GM19193 (cell line): ENCODE measurements at regions not wholly inside any gene's neighbourhood (a gene's known extent, or its start where the extent isn't known, plus 50 kb on each side); places are given as distances from the start of the nearest gene placed in this dataset.

Experiments used
- POLR2A ChIP-seq: IDR thresholded peaks from 4 replicates; pipeline ENCODE4 v1.6.1; 2011; ENCODE audit not compliant: insufficient read depth, insufficient read length; ENCODE audit errors: extremely low read depth

- TF ChIP-seq POLR2A, result no peak
These were observed 141.3 kb upstream of the PROK2 start for GRCh38 chr3:71926262-71926600.

DNA sequence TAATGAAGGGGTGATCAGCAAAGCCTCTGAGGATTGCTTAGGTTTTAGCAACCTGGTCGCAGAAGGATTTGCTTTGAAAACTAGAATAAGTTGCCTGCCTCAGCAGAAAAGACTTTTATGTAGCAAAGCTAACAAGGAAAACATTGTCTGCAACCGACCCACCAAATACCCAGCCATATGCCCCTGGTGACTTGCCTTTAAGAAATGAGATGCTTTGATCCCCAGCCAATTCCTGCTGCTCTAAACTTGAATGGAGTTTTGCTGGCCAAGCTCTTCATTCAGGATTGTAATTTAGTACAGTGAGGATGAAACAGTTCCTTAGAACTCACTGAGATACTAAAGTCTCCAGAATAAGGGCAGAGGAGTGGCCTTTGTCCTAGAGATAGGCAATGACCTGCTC lies 139.8 kb upstream of the PROK2 start:
- no peak for TF ChIP-seq POLR2A

GRCh38 chr3:71921036-71921435 lies 136.1 kb upstream of the PROK2 start:
- TF ChIP-seq POLR2A, result no peak

DNA sequence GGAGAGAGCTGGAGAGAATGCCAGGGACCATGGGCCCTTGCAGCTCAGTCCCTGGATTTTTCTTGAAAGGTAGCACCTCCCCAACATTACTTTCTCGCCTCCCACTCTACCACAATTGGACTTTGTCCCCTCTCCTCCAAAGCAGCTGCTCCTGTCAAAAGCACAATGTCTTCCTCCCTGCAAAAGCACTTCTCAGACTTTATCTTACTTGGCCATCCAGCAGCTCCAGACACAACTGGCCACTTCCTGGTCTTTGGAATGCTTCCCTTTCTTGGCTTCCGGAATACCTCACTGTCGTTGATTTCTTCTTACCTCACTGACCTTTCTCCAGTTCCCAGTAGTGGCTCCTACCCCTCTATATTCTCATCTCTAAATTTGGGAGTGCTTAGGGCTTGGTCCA lies 134.6 kb upstream of the PROK2 start:
- no peak for TF ChIP-seq POLR2A

- TF ChIP-seq POLR2A, result no peak
These were observed 132.6 kb upstream of the PROK2 start for GRCh38 chr3:71917545-71917944.

DNA sequence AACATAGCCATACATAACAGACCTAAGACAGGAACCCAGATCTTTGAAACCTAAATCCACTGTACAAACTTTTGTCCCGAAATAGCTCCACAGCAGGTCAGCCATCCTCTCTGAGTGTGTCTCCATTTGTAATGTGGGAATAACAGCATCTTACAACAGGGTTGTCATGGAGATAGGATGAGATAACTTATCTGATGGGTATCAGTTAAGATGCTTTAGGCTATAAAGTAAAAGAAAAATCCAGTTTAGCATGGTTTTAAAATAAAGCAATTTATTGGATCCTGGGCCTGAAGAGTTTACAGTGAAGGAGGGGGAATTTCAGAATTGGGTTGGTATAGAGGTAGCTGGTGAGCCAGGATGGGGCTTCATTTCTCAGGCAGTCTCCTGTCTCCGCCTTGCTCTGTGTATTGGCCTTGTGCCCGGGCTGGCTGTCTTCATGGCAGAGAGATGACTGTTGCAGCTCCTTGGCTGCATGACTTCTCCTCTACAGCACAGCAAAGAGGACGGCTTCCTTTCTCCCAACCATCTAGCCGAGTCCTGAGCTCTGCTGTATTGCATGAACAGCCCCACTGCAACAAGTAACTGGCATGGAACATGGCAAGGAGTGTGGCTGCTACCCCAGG lies 131.9 kb upstream of the PROK2 start:
- TF ChIP-seq POLR2A, result no peak

DNA sequence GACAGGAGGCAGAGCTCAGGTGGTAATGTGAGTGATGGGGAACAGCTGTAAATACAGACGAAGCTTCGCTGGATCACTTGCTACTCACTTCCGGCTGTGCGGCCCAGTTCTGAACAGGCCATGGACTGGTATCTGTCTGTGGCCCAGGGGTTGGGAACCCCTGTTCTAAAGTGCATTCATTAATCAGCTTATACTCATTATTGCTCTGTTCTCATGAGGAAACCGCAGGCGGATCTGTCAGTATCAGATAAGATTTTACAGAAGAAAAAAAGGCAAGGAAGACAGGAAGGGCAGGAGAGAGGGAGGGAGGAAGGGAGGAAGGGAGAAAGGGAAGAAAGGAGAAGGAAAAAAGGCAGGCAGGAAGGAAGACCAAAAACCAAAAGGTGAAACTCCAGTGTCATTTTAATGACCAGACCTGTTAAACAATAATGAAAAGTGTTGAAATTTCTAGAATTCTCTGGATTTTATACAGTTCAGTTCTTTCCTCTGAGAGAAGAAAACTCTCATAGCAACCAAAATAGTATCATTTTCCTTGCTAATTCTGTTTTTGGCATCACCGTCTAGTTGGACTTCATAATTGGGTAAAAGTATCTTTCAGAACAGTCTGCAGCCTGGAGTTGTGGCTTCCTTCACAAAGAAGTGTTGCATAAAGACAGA lies 128.0 kb upstream of the PROK2 start:
- TF ChIP-seq POLR2A, result no peak

- TF ChIP-seq POLR2A, result no peak
These were observed 125.2 kb upstream of the PROK2 start for GRCh38 chr3:71910108-71910507.

DNA sequence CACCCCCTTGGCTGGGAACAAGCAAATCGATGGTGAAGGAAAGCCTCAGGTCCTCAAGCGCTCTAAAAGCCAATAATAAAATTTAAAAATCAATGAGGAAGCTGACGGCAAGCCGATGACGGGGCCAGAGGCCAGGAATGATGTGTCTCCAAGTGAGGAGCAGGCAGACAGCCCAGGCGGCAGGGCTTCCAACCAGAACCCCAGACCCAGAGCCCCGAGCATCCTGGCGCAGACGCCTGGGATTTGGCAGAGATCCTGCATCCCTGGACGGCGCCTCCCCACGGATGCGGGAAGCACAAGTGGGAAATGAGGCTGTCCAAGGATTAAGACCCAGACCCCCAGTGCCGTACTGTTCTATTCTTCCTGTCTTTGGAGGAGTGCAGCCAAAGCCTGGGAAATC lies 123.0 kb upstream of the PROK2 start:
- no peak for TF ChIP-seq POLR2A

- TF ChIP-seq POLR2A, result no peak
These were observed 122.0 kb upstream of the PROK2 start for GRCh38 chr3:71906976-71907375.

- TF ChIP-seq POLR2A, result no peak
These were observed 120.5 kb upstream of the PROK2 start for GRCh38 chr3:71905426-71905825.

DNA sequence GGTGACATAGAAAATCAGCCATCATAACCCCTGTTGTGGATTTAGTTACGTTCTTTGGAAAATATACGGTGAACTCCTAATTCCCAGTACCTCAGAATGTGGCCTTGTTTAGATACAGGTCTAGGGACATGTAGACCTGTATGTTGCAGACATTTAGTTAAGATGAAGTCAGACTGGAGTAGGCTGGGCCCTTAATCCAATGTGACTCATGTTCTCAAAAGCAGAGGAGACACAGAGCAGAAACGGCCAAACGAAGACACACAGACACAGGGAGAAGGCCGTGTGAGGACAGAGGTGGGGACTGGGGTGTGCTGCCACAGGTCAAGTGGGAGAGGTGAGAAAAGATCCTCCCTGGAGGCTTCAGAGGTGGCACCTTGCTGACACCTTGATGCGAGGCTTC lies 119.0 kb upstream of the PROK2 start:
- no peak for TF ChIP-seq POLR2A

DNA sequence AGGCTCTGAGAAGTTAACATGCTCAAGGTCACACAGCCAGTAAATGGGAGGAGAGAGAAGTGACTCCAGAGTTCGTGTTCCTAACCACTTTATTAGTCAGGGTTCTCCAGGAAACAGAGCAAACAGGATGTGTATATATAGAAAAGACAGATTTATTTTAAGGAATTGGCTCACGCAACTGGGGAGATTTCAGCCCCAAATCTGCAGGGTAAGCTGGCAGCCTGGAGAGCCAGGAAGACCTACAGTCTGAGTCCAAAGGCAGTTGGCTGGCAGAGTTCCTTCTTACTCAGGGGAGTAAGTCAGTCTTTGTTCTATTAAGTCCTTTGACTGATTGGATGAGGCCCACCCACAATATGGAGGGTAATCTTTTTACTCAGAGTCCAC lies 118.2 kb upstream of the PROK2 start:
- no peak for TF ChIP-seq POLR2A

DNA sequence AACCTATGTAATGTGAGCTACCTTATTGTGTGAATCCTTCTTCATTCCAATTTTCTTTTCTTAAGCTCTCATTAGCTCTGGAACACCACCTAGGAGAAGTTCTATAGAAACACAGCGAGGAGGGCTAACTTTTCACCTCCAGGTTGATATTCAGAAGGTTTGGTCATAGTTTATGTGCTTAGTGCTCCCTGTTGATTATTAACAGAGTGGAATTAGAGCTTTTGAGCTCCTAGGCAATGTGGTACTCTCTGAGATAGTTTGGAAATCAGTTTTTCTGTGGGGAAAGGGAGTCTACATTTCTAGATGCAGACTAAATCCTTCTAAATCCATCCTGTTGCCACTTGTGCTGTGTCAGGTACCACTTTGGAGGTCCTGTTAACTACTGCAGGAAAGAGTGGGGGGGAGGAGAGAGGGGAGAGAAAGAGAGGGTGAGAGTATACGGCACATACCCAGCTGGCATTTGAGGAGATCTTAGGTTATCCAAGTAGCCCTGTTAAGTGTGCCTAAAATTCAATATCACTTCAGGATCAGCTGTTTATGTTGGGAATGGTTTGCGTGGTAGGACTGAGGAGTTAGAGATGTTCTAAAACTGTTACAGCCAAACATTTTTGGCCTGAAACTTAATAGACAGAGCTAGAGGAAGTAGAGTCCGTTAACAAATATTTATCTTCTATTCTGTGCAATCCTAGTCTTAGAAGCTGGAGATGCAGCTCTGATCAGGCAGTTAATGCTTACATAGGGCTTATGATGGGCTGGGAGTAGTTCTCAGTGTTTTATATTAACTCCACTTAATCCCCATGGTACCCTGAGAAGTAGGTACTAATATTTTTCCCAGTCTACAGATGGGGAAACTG lies 117.5 kb upstream of the PROK2 start:
- TF ChIP-seq POLR2A, result no peak

GRCh38 chr3:71901645-71902044 lies 116.7 kb upstream of the PROK2 start:
- TF ChIP-seq POLR2A, result no peak

DNA sequence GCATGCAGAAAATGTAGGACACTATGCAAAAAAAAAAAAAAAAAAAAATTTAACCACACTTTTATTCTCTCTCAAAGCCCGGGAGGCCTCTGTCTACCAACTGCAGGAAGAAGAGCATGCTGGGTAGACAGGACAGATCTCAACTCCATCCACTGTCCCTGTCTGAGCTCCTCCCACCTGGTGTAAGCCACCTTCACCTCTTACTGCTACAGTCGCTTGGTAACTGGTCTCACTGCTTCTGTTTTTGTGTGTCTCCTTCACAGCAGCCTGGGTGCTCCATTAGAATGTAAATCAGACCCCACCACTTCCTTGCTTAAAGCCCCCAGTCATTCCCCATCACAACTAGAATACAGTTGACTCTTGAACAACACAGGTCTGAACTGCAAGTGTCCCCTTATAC lies 115.1 kb upstream of the PROK2 start:
- no peak for TF ChIP-seq POLR2A
